Karpas-422 (cell line): ENCODE measurements at regions not wholly inside any gene's neighbourhood (a gene's known extent, or its start where the extent isn't known, plus 50 kb on each side); places are given as distances from the start of the nearest gene placed in this dataset.

Source experiments
- DNase-seq: peaks from one replicate; pipeline ENCODE4 v3.0.0-alpha.2; 2015
- H2AFZ ChIP-seq: fragments of 200-600 bp; sonication (generic); 2 replicates; pipeline ENCODE4 v1.6.1; 2014; ENCODE audit warnings: antibody characterized with exemption, low read length, mixed read lengths
- H3K27ac ChIP-seq: fragments of 200-600 bp; sonication (generic); 2 replicates; pipeline ENCODE4 v1.5.1; 2014; ENCODE audit warnings: mild to moderate bottlenecking, low read length, moderate library complexity
- H3K27me3 ChIP-seq: fragments of 200-600 bp; sonication (generic); 2 replicates; pipeline ENCODE4 v1.6.1; 2014; ENCODE audit warnings: low read length, mixed read lengths
- H3K36me3 ChIP-seq: fragments of 200-600 bp; sonication (generic); 2 replicates; pipeline ENCODE4 v1.6.1; 2014; ENCODE audit warnings: low read length, mixed read lengths; ENCODE audit not compliant: insufficient read depth
- H3K4me1 ChIP-seq: fragments of 200-600 bp; sonication (generic); 2 replicates; pipeline ENCODE4 v1.6.1; 2014; ENCODE audit warnings: mild to moderate bottlenecking, low read length, mixed read lengths
- H3K4me2 ChIP-seq: fragments of 200-600 bp; sonication (generic); 2 replicates; pipeline ENCODE4 v1.6.1; 2014; ENCODE audit warnings: low read length, low read depth, mild to moderate bottlenecking; ENCODE audit not compliant: poor library complexity, severe bottlenecking
- H3K4me3 ChIP-seq: fragments of 200-600 bp; sonication (generic); 2 replicates; pipeline ENCODE4 v1.5.1; 2014; ENCODE audit warnings: mild to moderate bottlenecking, antibody characterized with exemption, low read length, mixed read lengths
- H3K79me2 ChIP-seq: fragments of 200-600 bp; sonication (generic); 2 replicates; pipeline ENCODE4 v1.6.1; 2014; ENCODE audit warnings: mild to moderate bottlenecking, low read length, mixed read lengths
- H3K9ac ChIP-seq: fragments of 200-600 bp; sonication (generic); 2 replicates; pipeline ENCODE4 v1.6.0; 2014; ENCODE audit warnings: low read length
- H3K9me2 ChIP-seq: fragments of 200-600 bp; sonication (generic), shearing (Covaris generic); replicated peaks from 2 replicates; pipeline ENCODE4 v1.6.0; 2014; ENCODE audit warnings: mild to moderate bottlenecking, low read length, moderate library complexity; ENCODE audit not compliant: insufficient read depth
- H3K9me3 ChIP-seq: fragments of 300-700, 200-600 bp; sonication (generic); 2 replicates; pipeline ENCODE4 v1.6.1; 2014; ENCODE audit warnings: low read length, mixed read lengths
- H4K20me1 ChIP-seq: fragments of 200-600 bp; sonication (generic); 2 replicates; pipeline ENCODE4 v1.6.1; 2014; ENCODE audit warnings: mild to moderate bottlenecking, antibody characterized with exemption, low read length, low read depth; ENCODE audit not compliant: insufficient read depth

DNA sequence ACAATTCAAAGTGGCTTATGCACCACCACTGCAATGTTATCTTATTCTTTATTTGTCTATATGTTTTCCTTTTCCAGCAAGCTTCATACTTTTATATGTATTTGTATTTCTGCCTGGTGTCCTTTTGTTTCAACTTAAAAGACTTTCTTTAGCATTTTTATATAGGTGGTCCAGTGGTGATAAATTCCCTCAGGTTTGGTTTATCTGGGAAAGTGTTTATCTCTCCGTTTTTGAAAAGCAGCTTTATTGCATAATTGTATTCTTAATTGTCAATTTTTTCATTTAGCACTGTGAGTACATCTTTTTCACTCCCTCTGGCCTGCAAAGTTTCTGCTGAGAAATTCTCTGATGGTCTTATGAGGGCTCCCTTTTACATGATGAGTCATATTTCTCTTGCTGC, 479.0 kb upstream of the GRID2 start:
- DNase-seq = no peak
- no peaks in the 10 kb centered on the region for H3K36me3 ChIP-seq

DNA sequence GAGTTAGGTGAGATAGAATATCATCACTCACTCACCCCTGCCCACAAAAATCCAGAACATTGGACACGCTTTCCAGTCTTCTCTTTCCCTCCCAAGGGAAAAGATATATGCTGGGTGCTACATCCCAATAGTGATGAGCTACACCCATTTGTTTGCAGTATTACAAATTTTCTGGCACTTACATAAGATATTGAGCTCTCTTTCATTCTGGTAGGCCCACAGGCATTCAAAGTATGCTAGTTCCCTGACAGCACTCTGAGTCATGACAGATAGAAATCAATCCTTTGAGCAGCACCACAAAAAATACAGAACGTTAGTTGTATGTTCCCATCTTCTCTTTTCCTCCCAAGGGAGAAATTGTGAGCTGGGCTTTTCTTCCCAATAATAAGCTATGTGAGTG, 477.6 kb upstream of the GRID2 start:
- Histone ChIP-seq H3K9me3 (peaks cover 26% of the 10 kb centered on the region), H2AFZ (no peak overlapping the region), H3K27me3 (no peaks in the 10 kb centered on the region), H3K4me1 (no peaks in the 10 kb centered on the region), H3K36me3 (no peaks in the 10 kb centered on the region), H3K4me2 (no peak overlapping the region), H3K9me2 (no peaks in the 10 kb centered on the region), H3K4me3 (no peak overlapping the region), H3K27ac (no peak overlapping the region), H3K9ac (no peak overlapping the region), H3K79me2 (no peaks in the 10 kb centered on the region), H4K20me1 (no peaks in the 10 kb centered on the region)
- no peak for DNase-seq

More for the DNA sequence above, 479.0 kb upstream of the GRID2 start:
- Histone ChIP-seq H3K4me3 (no peak overlapping the region), H3K9ac (no peak overlapping the region), H3K4me2 (no peak overlapping the region), H3K79me2 (no peaks in the 10 kb centered on the region), H3K4me1 (no peaks in the 10 kb centered on the region), H3K27ac (no peak overlapping the region), H3K9me2 (no peaks in the 10 kb centered on the region), H2AFZ (no peak overlapping the region), H4K20me1 (no peaks in the 10 kb centered on the region), H3K9me3 (peaks cover 24% of the 10 kb centered on the region), H3K27me3 (no peaks in the 10 kb centered on the region)

DNA sequence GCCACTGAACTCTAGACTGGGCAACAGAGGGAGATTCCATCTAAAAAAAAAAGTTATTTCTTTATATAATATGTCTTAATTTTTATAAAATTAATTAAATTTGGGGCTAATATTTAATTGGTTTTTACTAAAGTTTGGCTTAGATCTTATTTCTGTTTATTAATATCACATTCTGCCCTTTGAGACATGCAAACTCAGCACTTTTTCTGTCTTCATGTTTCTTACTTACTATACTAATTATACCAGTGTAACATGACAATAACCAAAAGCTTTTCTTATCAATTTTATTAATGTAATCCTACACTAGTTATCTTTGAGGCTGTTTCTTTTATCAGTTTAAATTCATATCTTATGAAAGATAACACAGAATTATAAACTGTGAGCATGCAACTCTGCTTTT, 475.9 kb upstream of the GRID2 start:
- Histone ChIP-seq H3K79me2 (no peaks in the 10 kb centered on the region), H3K27me3 (no peaks in the 10 kb centered on the region), H3K27ac (no peak overlapping the region), H3K4me3 (no peak overlapping the region), H4K20me1 (no peaks in the 10 kb centered on the region), H2AFZ (no peak overlapping the region), H3K4me1 (no peaks in the 10 kb centered on the region), H3K36me3 (no peaks in the 10 kb centered on the region), H3K9ac (no peak overlapping the region), H3K4me2 (no peak overlapping the region), H3K9me3 (peaks cover 33% of the 10 kb centered on the region), H3K9me2 (no peaks in the 10 kb centered on the region)
- DNase-seq = no peak

DNA sequence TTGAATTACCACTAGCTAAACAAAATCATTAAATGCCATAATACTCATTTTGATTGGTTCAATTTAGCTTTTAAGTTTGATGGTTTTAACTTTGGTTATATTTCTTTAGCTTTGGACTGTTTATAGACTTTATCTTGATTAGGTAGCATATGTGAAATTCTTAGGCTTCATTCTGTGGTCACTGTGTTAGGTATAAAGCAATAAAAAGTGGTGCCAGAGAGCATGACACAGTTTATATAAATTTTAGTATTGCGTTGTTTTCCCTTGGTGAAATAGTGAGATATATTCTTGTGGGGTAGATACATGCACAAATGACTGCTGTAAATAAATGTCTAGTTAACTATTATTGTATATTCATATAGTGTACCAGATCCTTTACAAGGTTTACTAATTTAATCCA, 474.2 kb upstream of the GRID2 start:
- no peaks in the 10 kb centered on the region for H3K4me1 ChIP-seq
- no peak for DNase-seq
- H3K27me3 ChIP-seq = no peaks in the 10 kb centered on the region
- no peaks in the 10 kb centered on the region for H4K20me1 ChIP-seq
- H3K9me2 ChIP-seq = no peaks in the 10 kb centered on the region
- peaks cover 45% of the 10 kb centered on the region for H3K9me3 ChIP-seq
- no peaks in the 10 kb centered on the region for H3K79me2 ChIP-seq
- no peak overlapping the region for H3K4me3 ChIP-seq
- no peak overlapping the region for H3K4me2 ChIP-seq
- no peak overlapping the region for H2AFZ ChIP-seq
- no peak overlapping the region for H3K27ac ChIP-seq
- no peak overlapping the region for H3K9ac ChIP-seq
- no peaks in the 10 kb centered on the region for H3K36me3 ChIP-seq

DNA sequence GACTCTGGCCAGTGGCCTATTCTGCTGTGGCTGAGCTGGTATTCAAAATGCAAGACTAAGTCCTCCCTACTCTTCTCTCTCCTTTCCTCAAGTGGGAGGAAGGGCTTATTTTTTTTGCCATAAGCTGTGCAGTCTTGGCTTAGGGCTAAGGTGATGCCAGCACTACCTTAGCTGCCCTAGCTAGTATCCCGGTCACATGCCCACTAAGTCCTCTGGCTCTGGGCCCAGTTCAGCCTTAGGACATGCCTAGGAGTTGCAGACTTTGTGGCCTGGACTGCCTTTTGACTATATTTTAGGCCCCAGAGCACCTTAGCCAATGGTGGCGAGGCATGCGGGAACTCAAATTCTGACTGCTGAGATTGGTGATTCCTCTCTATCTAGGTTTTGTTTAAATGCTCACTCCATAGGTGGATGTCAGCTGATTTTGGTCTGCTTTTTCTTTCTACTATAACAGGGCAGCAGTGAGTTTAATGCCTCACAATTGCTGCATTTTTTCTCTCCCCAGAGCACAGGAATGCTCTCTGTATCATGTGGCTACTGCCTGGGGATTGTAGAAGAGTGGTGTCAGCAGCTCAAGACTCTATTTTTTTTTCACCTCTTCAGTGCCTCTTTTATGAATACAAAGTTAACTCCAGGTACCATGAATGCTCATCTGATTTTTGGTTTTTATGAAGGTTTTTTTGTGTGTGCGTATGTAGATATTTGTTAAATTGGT, 472.9 kb upstream of the GRID2 start:
- Histone ChIP-seq H3K79me2 (no peaks in the 10 kb centered on the region), H3K27me3 (no peaks in the 10 kb centered on the region), H3K27ac (no peak overlapping the region), H3K4me3 (no peak overlapping the region), H3K9me2 (no peaks in the 10 kb centered on the region), H3K9ac (no peak overlapping the region), H4K20me1 (no peaks in the 10 kb centered on the region), H3K9me3 (peaks cover 48% of the 10 kb centered on the region), H3K4me1 (no peaks in the 10 kb centered on the region), H3K36me3 (no peaks in the 10 kb centered on the region), H3K4me2 (no peak overlapping the region), H2AFZ (no peak overlapping the region)
- DNase-seq = no peak

DNA sequence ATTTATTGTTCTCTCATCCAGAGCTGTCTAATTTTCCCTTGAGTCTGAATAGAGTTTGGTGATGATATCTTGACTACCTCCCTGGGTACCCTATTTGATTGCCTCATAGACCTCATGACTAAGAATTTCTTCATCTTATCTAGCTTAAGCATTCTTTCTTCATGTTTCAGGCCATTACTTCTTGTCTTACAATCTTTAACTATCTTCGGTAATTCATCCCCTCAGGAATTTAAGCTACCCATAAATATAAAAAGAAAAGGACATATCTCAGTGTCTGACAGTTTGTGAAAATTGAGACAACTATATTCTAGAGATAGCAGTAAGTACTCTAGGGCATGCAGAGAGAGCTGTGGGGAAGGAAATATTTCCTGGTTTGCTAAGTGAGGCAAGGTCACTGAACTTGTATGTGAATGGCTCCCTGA, 466.1 kb upstream of the GRID2 start:
- H3K79me2 ChIP-seq = no peaks in the 10 kb centered on the region
- peaks cover 33% of the 10 kb centered on the region for H3K9me3 ChIP-seq
- no peaks in the 10 kb centered on the region for H3K27me3 ChIP-seq
- H3K36me3 ChIP-seq = no peaks in the 10 kb centered on the region
- no peaks in the 10 kb centered on the region for H3K4me1 ChIP-seq
- no peak overlapping the region for H3K4me3 ChIP-seq
- H3K4me2 ChIP-seq = no peak overlapping the region
- no peaks in the 10 kb centered on the region for H4K20me1 ChIP-seq
- H3K9me2 ChIP-seq = no peaks in the 10 kb centered on the region
- no peak overlapping the region for H3K9ac ChIP-seq
- DNase-seq = no peak
- no peak overlapping the region for H2AFZ ChIP-seq
- no peak overlapping the region for H3K27ac ChIP-seq

DNA sequence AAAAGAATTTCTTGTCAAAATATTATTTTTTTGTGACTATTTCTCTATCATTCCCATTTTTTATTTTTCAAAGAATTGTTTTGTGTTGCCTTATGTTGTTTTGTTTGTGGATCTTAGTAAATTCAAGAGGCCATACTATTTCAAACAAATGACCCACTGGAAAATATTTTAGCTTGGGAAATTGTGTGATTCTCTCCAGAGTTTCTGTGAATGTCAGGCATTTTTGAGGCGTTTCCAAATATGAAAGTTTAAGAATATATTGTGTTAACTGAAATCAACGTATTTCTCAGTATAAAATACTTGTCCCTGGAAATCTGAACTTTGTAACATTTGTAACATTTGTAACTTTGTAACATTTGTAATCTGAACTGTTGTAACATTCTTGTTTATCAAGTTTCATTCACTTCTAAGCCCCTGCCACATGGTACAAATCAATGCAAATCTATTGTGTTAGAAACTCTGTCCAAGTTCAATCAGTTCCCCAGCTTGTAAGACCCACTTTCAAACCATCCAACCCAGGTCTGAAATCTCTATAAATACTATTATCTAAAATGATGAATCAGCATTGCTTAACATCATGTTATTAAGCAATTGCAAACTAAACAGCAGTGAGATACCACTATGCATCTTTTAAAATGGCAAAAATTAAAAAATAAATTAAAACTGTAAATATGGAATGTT, 465.4 kb upstream of the GRID2 start:
- no peak overlapping the region for H3K4me2 ChIP-seq

DNA sequence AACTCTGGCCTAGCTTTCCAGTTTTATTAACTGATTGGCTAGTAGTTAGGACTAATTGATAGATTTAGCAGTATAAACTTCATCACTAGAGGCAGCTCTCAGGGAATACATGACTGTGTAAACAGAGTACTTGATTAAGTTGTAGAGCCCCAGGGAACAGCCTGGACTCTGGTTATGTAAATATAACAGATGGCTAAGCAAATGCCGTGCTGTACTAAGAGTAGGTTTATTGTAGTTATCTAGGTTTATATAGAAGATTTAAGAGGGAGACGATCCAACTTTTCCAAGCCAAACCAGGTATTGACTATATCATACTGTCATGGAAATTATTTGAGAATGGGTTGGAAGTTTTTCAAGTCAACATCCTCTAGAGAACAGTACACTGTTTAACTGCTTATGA, 463.4 kb upstream of the GRID2 start:
- no peak overlapping the region for H3K4me3 ChIP-seq
- no peak for DNase-seq
- no peaks in the 10 kb centered on the region for H3K36me3 ChIP-seq
- no peak overlapping the region for H3K4me2 ChIP-seq
- H3K27me3 ChIP-seq = no peaks in the 10 kb centered on the region
- no peak overlapping the region for H3K27ac ChIP-seq
- H4K20me1 ChIP-seq = no peaks in the 10 kb centered on the region
- peaks cover 10% of the 10 kb centered on the region for H3K9me3 ChIP-seq
- H3K9ac ChIP-seq = no peak overlapping the region
- H3K79me2 ChIP-seq = no peaks in the 10 kb centered on the region
- no peaks in the 10 kb centered on the region for H3K4me1 ChIP-seq
- H3K9me2 ChIP-seq = no peaks in the 10 kb centered on the region
- no peak overlapping the region for H2AFZ ChIP-seq

More for the DNA sequence above, 465.4 kb upstream of the GRID2 start:
- H3K9ac ChIP-seq = no peak overlapping the region
- no peaks in the 10 kb centered on the region for H3K36me3 ChIP-seq
- no peak overlapping the region for H3K27ac ChIP-seq
- H2AFZ ChIP-seq = no peak overlapping the region
- H3K9me3 ChIP-seq = peaks cover 27% of the 10 kb centered on the region
- H3K79me2 ChIP-seq = no peaks in the 10 kb centered on the region
- no peak overlapping the region for H3K4me3 ChIP-seq
- no peak for DNase-seq
- H3K27me3 ChIP-seq = no peaks in the 10 kb centered on the region
- H3K4me1 ChIP-seq = no peaks in the 10 kb centered on the region
- no peaks in the 10 kb centered on the region for H4K20me1 ChIP-seq
- no peaks in the 10 kb centered on the region for H3K9me2 ChIP-seq
